HepG2 (cell line): ENCODE measurements at regions not wholly inside any gene's neighbourhood (a gene's known extent, or its start where the extent isn't known, plus 50 kb on each side); places are given as distances from the start of the nearest gene placed in this dataset.

ENCODE experiments used
- CCAR2 ChIP-seq: fragments of 200-400 bp; formaldehyde crosslinking; optimal IDR thresholded peaks from 2 replicates; pipeline ENCODE3; 2018; ENCODE audit warnings: low read depth, mild to moderate bottlenecking, low read length, moderate library complexity
- DMAP1 ChIP-seq: IDR thresholded peaks from 2 replicates; pipeline ENCODE4 v1.6.1; 2016
- RELA ChIP-seq: sonication (generic); formaldehyde crosslinking; IDR thresholded peaks from 2 replicates; pipeline ENCODE4 v1.4.0; 2020; ENCODE audit warnings: missing genetic modification reagents
- TAF1 ChIP-seq: sonication (generic); formaldehyde crosslinking; IDR thresholded peaks from 2 replicates; pipeline ENCODE4 v1.4.0; 2020; ENCODE audit warnings: missing genetic modification reagents
- ZSCAN30 ChIP-seq: sonication (generic); formaldehyde crosslinking; IDR thresholded peaks from 2 replicates; pipeline ENCODE4 v1.5.0; 2020; ENCODE audit warnings: mild to moderate bottlenecking, missing genetic modification reagents
- ZSCAN31 ChIP-seq: sonication (generic); formaldehyde crosslinking; IDR thresholded peaks from 2 replicates; pipeline ENCODE4 v1.5.0; 2020; ENCODE audit warnings: low read depth, mild to moderate bottlenecking, missing genetic modification reagents
- TF ChIP-seq, protein P1 (sequence below): sonication (generic); formaldehyde crosslinking; IDR thresholded peaks from 2 replicates; pipeline ENCODE4 v1.4.0; 2020; ENCODE audit warnings: missing genetic modification reagents
- TF ChIP-seq, protein P2 (sequence below): sonication (generic); formaldehyde crosslinking; IDR thresholded peaks from 2 replicates; pipeline ENCODE4 v1.5.0; 2020; ENCODE audit warnings: mild to moderate bottlenecking, missing genetic modification reagents, moderate library complexity
- TF ChIP-seq, protein P3 (sequence below): sonication (generic); formaldehyde crosslinking; IDR thresholded peaks from 2 replicates; pipeline ENCODE4 v1.4.0; 2020; ENCODE audit warnings: missing genetic modification reagents, borderline replicate concordance

DNA sequence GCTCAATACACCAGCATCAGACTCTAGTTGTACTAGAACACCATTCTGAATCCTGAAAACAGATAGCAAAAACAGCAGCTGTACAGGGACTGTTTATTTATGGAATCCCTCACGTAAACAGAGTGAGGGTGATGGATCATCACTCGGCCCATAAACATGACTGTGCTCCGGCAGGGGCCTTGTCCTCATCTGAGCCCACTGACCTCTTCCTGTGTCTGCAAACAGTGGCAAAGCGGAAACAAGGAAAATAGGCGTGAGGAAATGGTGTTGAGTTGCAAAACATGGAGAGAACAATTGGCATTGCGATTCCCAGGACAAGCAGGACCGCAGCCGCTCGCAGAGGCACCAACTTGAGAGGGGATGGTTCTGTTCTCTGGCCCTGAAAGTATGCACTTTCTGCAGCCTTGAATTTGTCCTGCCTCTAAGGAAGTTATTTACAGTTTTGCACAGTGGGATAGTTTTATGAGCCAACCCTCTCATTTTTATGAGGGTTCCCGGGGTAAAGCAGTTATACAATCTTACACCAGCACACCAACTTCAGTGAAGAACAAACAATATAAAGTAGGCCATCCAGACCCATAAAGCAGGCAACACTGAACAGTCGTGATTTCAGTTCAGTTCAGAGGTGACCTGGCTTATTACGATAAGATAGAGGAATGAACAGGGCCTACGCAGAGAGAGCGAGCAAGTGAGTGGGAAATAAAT lies 248.0 kb upstream of the FZD8 start:
- TF ChIP-seq DMAP1 (CRISPR knock-in tag): no peak
- no peak for TF ChIP-seq TAF1 (CRISPR knock-in tag)
- TF ChIP-seq, protein P1, sequence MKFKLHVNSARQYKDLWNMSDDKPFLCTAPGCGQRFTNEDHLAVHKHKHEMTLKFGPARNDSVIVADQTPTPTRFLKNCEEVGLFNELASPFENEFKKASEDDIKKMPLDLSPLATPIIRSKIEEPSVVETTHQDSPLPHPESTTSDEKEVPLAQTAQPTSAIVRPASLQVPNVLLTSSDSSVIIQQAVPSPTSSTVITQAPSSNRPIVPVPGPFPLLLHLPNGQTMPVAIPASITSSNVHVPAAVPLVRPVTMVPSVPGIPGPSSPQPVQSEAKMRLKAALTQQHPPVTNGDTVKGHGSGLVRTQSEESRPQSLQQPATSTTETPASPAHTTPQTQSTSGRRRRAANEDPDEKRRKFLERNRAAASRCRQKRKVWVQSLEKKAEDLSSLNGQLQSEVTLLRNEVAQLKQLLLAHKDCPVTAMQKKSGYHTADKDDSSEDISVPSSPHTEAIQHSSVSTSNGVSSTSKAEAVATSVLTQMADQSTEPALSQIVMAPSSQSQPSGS (CRISPR knock-in tag): no peak
- no peak for TF ChIP-seq ZSCAN30 (CRISPR knock-in tag)
- no peak for TF ChIP-seq ZSCAN31 (CRISPR knock-in tag)
- no peak for TF ChIP-seq RELA (CRISPR knock-in tag)
- TF ChIP-seq, protein P2, sequence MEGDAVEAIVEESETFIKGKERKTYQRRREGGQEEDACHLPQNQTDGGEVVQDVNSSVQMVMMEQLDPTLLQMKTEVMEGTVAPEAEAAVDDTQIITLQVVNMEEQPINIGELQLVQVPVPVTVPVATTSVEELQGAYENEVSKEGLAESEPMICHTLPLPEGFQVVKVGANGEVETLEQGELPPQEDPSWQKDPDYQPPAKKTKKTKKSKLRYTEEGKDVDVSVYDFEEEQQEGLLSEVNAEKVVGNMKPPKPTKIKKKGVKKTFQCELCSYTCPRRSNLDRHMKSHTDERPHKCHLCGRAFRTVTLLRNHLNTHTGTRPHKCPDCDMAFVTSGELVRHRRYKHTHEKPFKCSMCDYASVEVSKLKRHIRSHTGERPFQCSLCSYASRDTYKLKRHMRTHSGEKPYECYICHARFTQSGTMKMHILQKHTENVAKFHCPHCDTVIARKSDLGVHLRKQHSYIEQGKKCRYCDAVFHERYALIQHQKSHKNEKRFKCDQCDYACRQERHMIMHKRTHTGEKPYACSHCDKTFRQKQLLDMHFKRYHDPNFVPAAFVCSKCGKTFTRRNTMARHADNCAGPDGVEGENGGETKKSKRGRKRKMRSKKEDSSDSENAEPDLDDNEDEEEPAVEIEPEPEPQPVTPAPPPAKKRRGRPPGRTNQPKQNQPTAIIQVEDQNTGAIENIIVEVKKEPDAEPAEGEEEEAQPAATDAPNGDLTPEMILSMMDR: no peak
- TF ChIP-seq, protein P3, sequence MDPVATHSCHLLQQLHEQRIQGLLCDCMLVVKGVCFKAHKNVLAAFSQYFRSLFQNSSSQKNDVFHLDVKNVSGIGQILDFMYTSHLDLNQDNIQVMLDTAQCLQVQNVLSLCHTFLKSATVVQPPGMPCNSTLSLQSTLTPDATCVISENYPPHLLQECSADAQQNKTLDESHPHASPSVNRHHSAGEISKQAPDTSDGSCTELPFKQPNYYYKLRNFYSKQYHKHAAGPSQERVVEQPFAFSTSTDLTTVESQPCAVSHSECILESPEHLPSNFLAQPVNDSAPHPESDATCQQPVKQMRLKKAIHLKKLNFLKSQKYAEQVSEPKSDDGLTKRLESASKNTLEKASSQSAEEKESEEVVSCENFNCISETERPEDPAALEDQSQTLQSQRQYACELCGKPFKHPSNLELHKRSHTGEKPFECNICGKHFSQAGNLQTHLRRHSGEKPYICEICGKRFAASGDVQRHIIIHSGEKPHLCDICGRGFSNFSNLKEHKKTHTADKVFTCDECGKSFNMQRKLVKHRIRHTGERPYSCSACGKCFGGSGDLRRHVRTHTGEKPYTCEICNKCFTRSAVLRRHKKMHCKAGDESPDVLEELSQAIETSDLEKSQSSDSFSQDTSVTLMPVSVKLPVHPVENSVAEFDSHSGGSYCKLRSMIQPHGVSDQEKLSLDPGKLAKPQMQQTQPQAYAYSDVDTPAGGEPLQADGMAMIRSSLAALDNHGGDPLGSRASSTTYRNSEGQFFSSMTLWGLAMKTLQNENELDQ (CRISPR knock-in tag): no peak
- TF ChIP-seq CCAR2: no peak
